Progenitor cell of endocrine pancreas (in vitro differentiated cells): ENCODE measurements at regions not wholly inside any gene's neighbourhood (a gene's known extent, or its start where the extent isn't known, plus 50 kb on each side); places are given as distances from the start of the nearest gene placed in this dataset.

Experiments
- DNase-seq: peaks from one replicate; pipeline ENCODE4 v3.0.0; 2021; ENCODE audit warnings: low spot score; ENCODE audit not compliant: unreplicated experiment
- H3K27ac Mint-ChIP-seq: 2 replicates; pipeline ENCODE4 v1.8.0; 2021; ENCODE audit warnings: mild to moderate bottlenecking, moderate library complexity, mixed read lengths
- H3K27me3 Mint-ChIP-seq: 2 replicates; pipeline ENCODE4 v1.8.0; 2021; ENCODE audit warnings: mixed read lengths
- H3K36me3 Mint-ChIP-seq: 2 replicates; pipeline ENCODE4 v1.8.0; 2022; ENCODE audit warnings: mixed read lengths; ENCODE audit not compliant: insufficient read depth
- H3K4me1 Mint-ChIP-seq: 2 replicates; pipeline ENCODE4 v1.8.0; 2021; ENCODE audit warnings: low read depth, mixed read lengths
- H3K4me3 Mint-ChIP-seq: 2 replicates; pipeline ENCODE4 v1.8.0; 2021; ENCODE audit warnings: low read depth, mild to moderate bottlenecking, moderate library complexity, mixed read lengths
- H3K9me3 Mint-ChIP-seq: 2 replicates; pipeline ENCODE4 v1.8.0; 2021; ENCODE audit warnings: low read depth, mixed read lengths
- TF ChIP-seq, protein P1 (sequence below): fragments of 200-600 bp; sonication (generic); IDR thresholded peaks from one replicate; pipeline ENCODE4 v1.5.0; 2021; ENCODE audit warnings: antibody characterized with exemption, mild to moderate bottlenecking; ENCODE audit not compliant: unreplicated experiment

GRCh38 chr5:98492258-98492657, 281.2 kb upstream of the RGMB start:
- no peaks in the 10 kb centered on the region for H3K36me3 Mint-ChIP-seq
- no peak for DNase-seq
- no peaks in the 10 kb centered on the region for H3K4me1 Mint-ChIP-seq
- TF ChIP-seq, protein P1, sequence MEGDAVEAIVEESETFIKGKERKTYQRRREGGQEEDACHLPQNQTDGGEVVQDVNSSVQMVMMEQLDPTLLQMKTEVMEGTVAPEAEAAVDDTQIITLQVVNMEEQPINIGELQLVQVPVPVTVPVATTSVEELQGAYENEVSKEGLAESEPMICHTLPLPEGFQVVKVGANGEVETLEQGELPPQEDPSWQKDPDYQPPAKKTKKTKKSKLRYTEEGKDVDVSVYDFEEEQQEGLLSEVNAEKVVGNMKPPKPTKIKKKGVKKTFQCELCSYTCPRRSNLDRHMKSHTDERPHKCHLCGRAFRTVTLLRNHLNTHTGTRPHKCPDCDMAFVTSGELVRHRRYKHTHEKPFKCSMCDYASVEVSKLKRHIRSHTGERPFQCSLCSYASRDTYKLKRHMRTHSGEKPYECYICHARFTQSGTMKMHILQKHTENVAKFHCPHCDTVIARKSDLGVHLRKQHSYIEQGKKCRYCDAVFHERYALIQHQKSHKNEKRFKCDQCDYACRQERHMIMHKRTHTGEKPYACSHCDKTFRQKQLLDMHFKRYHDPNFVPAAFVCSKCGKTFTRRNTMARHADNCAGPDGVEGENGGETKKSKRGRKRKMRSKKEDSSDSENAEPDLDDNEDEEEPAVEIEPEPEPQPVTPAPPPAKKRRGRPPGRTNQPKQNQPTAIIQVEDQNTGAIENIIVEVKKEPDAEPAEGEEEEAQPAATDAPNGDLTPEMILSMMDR: no peak
- no peaks in the 10 kb centered on the region for H3K27me3 Mint-ChIP-seq
- peaks cover 23% of the 10 kb centered on the region for H3K9me3 Mint-ChIP-seq
- H3K4me3 Mint-ChIP-seq: no peak overlapping the region
- H3K27ac Mint-ChIP-seq: no peak overlapping the region

DNA sequence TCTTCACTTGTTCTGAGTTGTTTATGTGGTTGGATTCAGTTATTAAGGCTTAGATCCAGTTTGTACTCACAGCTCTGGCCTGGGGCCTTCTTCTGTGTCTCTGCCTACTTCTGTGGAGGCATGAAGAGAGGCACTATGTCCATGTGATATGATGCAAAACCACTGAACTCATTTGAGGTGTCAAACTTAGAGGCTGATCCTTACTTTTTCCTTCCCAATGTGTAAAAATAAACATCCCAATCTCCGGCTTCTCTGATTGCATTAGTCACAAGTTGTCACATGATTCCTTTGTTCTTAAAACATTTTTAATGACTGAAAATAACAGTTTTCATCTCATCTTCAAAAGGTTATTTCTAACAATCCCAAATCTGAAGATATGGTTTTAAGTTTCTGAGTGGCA, 276.0 kb upstream of the RGMB start:
- H3K9me3 Mint-ChIP-seq: peaks cover 21% of the 10 kb centered on the region

GRCh38 chr5:98498028-98498427, 275.4 kb upstream of the RGMB start:
- Mint-ChIP-seq H3K4me1 (peaks cover 4% of the 10 kb centered on the region), H3K27me3 (no peaks in the 10 kb centered on the region), H3K27ac (no peak overlapping the region), H3K36me3 (no peaks in the 10 kb centered on the region), H3K9me3 (peaks cover 18% of the 10 kb centered on the region), H3K4me3 (no peak overlapping the region)
- DNase-seq: no peak
- TF ChIP-seq, protein P1: no peak

More for the DNA sequence above, 276.0 kb upstream of the RGMB start:
- H3K36me3 Mint-ChIP-seq: no peaks in the 10 kb centered on the region
- H3K4me1 Mint-ChIP-seq: peaks cover 4% of the 10 kb centered on the region
- H3K27me3 Mint-ChIP-seq: no peaks in the 10 kb centered on the region
- no peak overlapping the region for H3K27ac Mint-ChIP-seq
- H3K4me3 Mint-ChIP-seq: no peak overlapping the region
- no peak for DNase-seq
- TF ChIP-seq, protein P1: no peak

GRCh38 chr5:98499892-98500291, 273.6 kb upstream of the RGMB start:
- H3K27ac Mint-ChIP-seq: no peak overlapping the region
- no peaks in the 10 kb centered on the region for H3K36me3 Mint-ChIP-seq

GRCh38 chr5:98500811-98501210, 272.7 kb upstream of the RGMB start:
- no peak for DNase-seq
- TF ChIP-seq, protein P1: no peak
- Mint-ChIP-seq H3K36me3 (no peaks in the 10 kb centered on the region), H3K27me3 (no peaks in the 10 kb centered on the region), H3K4me1 (peaks cover 19% of the 10 kb centered on the region), H3K9me3 (no peaks in the 10 kb centered on the region), H3K4me3 (no peak overlapping the region), H3K27ac (no peak overlapping the region)

More at GRCh38 chr5:98499892-98500291, 273.6 kb upstream of the RGMB start:
- peaks cover 4% of the 10 kb centered on the region for H3K9me3 Mint-ChIP-seq
- TF ChIP-seq, protein P1: no peak
- H3K27me3 Mint-ChIP-seq: no peaks in the 10 kb centered on the region
- H3K4me1 Mint-ChIP-seq: peaks cover 19% of the 10 kb centered on the region
- H3K4me3 Mint-ChIP-seq: no peak overlapping the region
- no peak for DNase-seq
